Dendritic cell treated with granulocyte-macrophage colony-stimulating factor and Interleukin-4, amounts not matched to agents 40 ng/mL and 50 ng/mL, for 4 days (primary cell): ENCODE measurements at regions not wholly inside any gene's neighbourhood (a gene's known extent, or its start where the extent isn't known, plus 50 kb on each side); places are given as distances from the start of the nearest gene placed in this dataset.
"Not testable (repeated sequence)": the region's sequence is repeated elsewhere in the genome, so short reads cannot be mapped to it uniquely, and the experiment has no call there.

Experiments used
- H3K27ac Mint-ChIP-seq: one replicate; pipeline ENCODE4 v1.8.0; 2022; ENCODE audit warnings: mild to moderate bottlenecking, mixed read lengths
- H3K27me3 Mint-ChIP-seq: one replicate; pipeline ENCODE4 v1.8.0; 2022; ENCODE audit warnings: mild to moderate bottlenecking, mixed read lengths
- H3K36me3 Mint-ChIP-seq: one replicate; pipeline ENCODE4 v1.8.0; 2022; ENCODE audit warnings: low read depth, mixed read lengths
- H3K4me1 Mint-ChIP-seq: one replicate; pipeline ENCODE4 v1.8.0; 2022; ENCODE audit warnings: low read depth, mixed read lengths
- H3K4me3 Mint-ChIP-seq: one replicate; pipeline ENCODE4 v1.8.0; 2022; ENCODE audit warnings: mild to moderate bottlenecking, moderate library complexity, mixed read lengths
- H3K9me3 Mint-ChIP-seq: one replicate; pipeline ENCODE4 v1.8.0; 2022; ENCODE audit warnings: mixed read lengths
- intact Hi-C: fragments of 100-400 bp; cut with micrococcal nuclease; formaldehyde crosslinking; loops from one replicate; pipeline ENCODE4 v1.15.0; 2022

DNA sequence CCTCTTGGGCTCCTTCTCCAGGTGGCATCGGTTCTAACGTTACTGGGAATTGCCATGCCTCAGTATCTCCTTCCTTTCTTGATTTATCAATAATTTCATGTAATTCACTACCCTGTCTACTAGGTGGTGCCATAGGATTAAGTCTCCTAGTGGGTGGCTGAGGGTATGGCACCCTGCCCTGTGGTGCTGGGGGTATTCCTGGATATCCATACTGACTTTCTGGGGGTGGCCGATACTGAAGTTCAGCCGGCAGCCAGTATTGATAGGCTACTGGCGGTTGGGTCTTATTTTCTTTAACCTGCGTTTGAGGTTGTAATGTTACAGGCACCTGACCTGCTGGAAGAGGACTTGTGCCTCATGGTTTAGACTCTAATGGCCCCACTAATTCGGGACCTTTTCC is 699.4 kb upstream of the CDH6 start:
- H3K4me3 Mint-ChIP-seq, H3K27me3 Mint-ChIP-seq, H3K4me1 Mint-ChIP-seq, H3K36me3 Mint-ChIP-seq, H3K27ac Mint-ChIP-seq, intact Hi-C loops: not testable (repeated sequence)
- H3K9me3 Mint-ChIP-seq: peaks cover 20% of the 10 kb centered on the region

DNA sequence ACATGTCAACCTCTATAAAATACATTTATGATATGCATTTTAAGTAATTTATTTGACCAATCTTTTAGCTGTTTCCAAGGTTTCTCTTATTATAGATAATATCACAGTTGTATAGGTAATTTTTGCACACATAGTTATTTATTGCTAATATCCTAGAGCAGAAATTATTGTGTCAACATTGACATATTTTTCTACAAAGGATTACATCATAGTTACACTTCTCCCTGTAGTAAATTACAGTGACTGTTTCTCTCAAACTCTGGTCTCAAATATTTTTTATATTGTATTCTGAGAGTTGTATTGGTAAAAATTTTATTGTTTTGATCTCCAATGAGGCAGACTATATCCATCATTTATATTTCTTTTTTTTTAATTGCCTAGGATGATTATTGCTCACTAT is 714.4 kb upstream of the CDH6 start:
- Mint-ChIP-seq H3K9me3 (peaks cover 71% of the 10 kb centered on the region), H3K27me3 (no peaks in the 10 kb centered on the region), H3K36me3 (no peaks in the 10 kb centered on the region), H3K4me3 (no peak overlapping the region), H3K27ac (no peak overlapping the region), H3K4me1 (no peaks in the 10 kb centered on the region)
- intact Hi-C loops: no loop called here

DNA sequence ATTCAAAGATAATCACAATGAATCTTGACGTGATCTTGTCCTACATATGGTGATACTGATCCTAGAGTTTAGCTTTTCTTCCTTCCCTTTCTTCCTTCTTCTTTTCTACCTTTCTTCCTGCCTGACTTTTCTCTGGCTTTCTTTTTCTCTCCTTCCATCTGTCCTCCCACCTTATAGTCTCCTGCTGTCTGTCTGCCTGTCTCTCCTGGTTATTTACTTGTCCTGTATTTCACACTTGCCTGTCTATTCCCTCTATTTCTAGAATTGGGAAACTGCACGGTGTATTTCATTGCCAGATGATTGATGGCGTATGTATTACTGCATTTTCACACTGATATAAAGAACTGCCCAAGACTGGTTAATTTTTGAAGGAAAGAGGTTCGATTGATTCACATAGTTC is 718.1 kb upstream of the CDH6 start:
- intact Hi-C loops: no loop called here
- no peaks in the 10 kb centered on the region for H3K4me1 Mint-ChIP-seq
- no peaks in the 10 kb centered on the region for H3K36me3 Mint-ChIP-seq
- no peak overlapping the region for H3K27ac Mint-ChIP-seq
- no peak overlapping the region for H3K4me3 Mint-ChIP-seq
- no peaks in the 10 kb centered on the region for H3K27me3 Mint-ChIP-seq
- H3K9me3 Mint-ChIP-seq: peaks cover 54% of the 10 kb centered on the region

DNA sequence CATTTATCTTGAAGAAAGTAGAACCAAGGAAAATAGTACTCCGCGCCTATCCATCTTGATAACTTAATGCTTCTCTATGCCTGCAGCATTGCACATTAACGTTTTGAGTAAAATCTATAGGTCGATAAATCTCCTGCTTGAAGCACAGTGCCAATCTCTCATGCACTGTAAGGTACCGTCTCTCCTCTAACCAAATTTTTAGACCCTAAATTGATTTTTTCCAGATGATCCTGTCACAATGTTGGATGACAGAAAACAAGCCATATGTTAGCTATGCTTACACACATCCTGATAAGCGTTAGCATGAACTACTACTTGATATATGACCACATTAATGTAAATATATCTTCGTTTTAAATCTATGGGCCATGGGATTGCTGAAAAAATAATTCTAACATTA is 723.8 kb upstream of the CDH6 start:
- H3K27ac Mint-ChIP-seq: no peak overlapping the region
- no peak overlapping the region for H3K4me3 Mint-ChIP-seq
- H3K36me3 Mint-ChIP-seq: no peaks in the 10 kb centered on the region
- no peaks in the 10 kb centered on the region for H3K4me1 Mint-ChIP-seq
- H3K27me3 Mint-ChIP-seq: no peaks in the 10 kb centered on the region
- intact Hi-C loops: no loop called here
- H3K9me3 Mint-ChIP-seq: peaks cover 18% of the 10 kb centered on the region

DNA sequence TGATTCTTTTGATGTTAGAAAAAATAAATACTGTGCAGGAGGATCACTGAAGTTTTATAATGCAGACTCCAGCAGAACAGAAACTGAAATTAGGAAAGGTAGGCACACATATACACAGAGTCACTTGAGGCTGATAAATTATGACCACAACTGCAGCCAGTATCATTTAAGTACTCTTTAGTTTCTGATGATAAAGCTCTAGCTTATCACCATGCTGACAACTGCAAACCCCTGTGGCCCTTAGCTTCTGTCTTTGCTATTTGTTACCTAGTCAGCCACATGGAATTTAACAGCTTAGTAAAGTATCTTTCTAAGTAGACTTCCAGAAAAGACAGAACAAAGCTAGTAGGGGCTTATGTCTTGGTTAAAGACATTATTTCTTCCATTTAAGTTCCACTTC is 734.8 kb upstream of the CDH6 start:
- H3K4me1 Mint-ChIP-seq: no peaks in the 10 kb centered on the region
- peaks cover 6% of the 10 kb centered on the region for H3K9me3 Mint-ChIP-seq
- intact Hi-C loops: no loop called here
- no peaks in the 10 kb centered on the region for H3K27me3 Mint-ChIP-seq
- no peaks in the 10 kb centered on the region for H3K36me3 Mint-ChIP-seq
- no peak overlapping the region for H3K4me3 Mint-ChIP-seq
- no peak overlapping the region for H3K27ac Mint-ChIP-seq

DNA sequence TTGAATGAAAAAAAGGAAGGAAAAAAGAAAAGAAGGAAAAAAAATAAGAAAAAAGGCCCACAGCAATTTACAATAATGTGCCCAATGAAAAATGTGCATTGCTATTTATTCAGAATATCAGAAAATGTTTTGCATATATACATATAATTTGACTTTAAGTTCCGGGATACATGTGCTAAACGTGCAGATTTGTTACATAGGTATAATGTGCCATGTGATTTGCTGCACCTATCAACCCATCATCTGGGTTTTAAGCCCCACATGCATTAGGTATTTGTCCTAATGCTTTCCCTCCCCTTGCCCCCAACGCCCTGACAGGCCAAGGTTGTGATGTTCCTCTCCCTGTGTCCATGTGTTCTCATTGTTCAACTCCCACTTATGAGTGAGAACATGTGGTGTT is 738.0 kb upstream of the CDH6 start:
- H3K36me3 Mint-ChIP-seq, H3K4me3 Mint-ChIP-seq, H3K4me1 Mint-ChIP-seq, H3K27me3 Mint-ChIP-seq, intact Hi-C loops, H3K27ac Mint-ChIP-seq, H3K9me3 Mint-ChIP-seq: not testable (repeated sequence)

DNA sequence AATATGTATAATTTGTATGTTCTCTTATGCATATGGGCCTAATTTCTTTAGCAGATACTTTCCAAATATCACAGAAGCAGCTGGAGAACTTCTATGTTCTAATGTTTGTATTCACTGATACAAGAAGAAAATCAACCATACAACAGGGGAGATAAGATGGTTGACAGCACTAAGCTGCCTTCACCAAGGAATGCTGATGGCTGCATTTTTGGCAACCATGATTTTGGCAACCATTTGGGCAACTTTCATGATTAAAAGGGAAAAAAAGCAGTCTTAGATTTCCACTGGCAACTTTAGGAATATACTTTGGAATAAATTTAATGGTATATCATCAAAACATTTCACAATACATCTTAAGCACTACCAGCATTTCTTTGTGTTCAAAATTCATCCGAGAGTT is 740.3 kb upstream of the CDH6 start:
- no peaks in the 10 kb centered on the region for H3K27me3 Mint-ChIP-seq
- H3K9me3 Mint-ChIP-seq: peaks cover 5% of the 10 kb centered on the region
- no peaks in the 10 kb centered on the region for H3K4me1 Mint-ChIP-seq
- H3K27ac Mint-ChIP-seq: no peak overlapping the region
- no peaks in the 10 kb centered on the region for H3K36me3 Mint-ChIP-seq
- H3K4me3 Mint-ChIP-seq: no peak overlapping the region
- intact Hi-C loops: no loop called here

DNA sequence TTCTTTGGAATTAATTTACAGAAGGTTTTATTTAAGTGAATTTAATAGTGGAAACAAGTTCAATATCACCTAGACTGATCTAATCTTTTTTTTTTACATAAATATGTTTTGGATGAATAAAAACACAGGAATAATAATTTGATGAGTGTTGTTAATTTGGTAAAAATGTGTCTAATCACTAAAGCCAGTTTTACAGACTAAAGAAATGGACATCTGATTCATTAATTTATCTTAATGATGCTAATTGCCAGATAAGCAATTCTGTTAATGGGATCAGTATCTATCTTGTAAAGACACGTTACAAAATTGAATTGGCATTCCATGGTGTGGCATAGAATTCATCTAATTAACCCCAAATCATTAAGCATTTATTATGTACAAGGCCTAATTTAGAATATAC is 743.3 kb upstream of the CDH6 start:
- Mint-ChIP-seq H3K27ac (no peak overlapping the region), H3K36me3 (no peaks in the 10 kb centered on the region), H3K27me3 (no peaks in the 10 kb centered on the region)

DNA sequence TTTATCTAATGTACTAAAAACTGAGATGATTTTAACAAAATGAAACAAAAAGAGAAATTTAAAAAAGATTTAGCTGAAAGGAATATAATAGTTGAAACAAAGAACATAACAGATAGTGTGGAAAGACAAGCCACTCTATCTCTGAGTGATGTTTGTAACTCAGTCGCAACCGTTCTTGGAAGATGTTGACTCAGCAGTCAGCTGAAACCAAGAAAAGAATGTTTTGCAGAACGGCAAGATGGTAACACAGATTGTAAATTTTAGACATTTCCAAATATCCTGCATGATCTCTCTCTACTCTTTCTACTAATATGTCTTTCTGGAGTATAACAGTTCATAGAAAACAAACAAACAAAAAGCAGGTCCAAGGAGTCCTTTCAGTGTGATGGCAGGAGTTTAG is 746.1 kb upstream of the CDH6 start:
- no peaks in the 10 kb centered on the region for H3K27me3 Mint-ChIP-seq
- H3K36me3 Mint-ChIP-seq: no peaks in the 10 kb centered on the region
- peaks cover 8% of the 10 kb centered on the region for H3K9me3 Mint-ChIP-seq
- H3K4me3 Mint-ChIP-seq: no peak overlapping the region
- H3K27ac Mint-ChIP-seq: no peak overlapping the region
- intact Hi-C loops: no loop called here
- no peaks in the 10 kb centered on the region for H3K4me1 Mint-ChIP-seq

More for the DNA sequence above, 743.3 kb upstream of the CDH6 start:
- Mint-ChIP-seq H3K9me3 (peaks cover 13% of the 10 kb centered on the region), H3K4me1 (no peaks in the 10 kb centered on the region), H3K4me3 (no peak overlapping the region)
- intact Hi-C loops: no loop called here

DNA sequence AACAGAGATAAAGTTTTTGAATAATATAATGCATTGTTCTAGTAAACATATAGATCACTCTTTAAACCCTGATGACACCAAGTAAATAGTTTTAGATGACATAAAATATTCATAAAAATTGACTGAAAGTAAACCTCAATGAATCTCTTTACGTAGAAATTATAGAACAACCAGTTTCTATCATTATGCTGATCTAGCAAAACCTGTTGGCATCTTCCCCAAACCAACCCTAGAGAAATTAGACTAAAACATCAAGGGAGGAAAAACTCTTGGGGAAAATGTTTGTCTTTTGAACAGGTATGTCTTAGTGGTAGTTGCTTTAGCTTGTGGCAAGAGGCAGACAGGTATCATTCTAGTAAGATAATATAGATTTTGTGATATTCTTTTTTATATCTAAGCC is 747.0 kb upstream of the CDH6 start:
- Mint-ChIP-seq H3K27ac (no peak overlapping the region), H3K4me1 (no peaks in the 10 kb centered on the region), H3K4me3 (no peak overlapping the region), H3K36me3 (no peaks in the 10 kb centered on the region), H3K9me3 (peaks cover 8% of the 10 kb centered on the region), H3K27me3 (no peaks in the 10 kb centered on the region)
- intact Hi-C loops: no loop called here

DNA sequence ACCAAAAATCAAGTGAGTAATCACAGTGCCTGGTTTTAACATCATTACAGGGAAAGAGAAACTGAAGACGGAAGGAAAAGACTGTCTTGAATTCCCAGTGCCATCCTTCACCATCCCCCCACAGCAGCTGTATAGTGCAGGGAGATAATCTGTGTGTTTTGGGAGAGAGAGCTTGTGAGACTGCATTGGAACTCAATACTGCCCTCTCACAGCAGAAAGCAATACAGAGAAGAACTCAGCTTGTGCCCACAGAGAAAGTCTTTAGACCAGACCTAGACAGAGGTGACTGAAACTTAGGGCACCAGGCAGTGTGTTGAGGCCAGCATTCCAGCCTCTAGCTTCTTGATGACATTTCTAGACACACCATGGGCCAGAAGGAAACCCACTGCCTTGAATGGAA is 754.7 kb upstream of the CDH6 start:
- H3K36me3 Mint-ChIP-seq: no peaks in the 10 kb centered on the region
- H3K4me3 Mint-ChIP-seq: no peak overlapping the region
- intact Hi-C loops: no loop called here
- H3K4me1 Mint-ChIP-seq: no peaks in the 10 kb centered on the region
- H3K27ac Mint-ChIP-seq: no peak overlapping the region
- H3K27me3 Mint-ChIP-seq: no peaks in the 10 kb centered on the region
- H3K9me3 Mint-ChIP-seq: peaks cover 46% of the 10 kb centered on the region

DNA sequence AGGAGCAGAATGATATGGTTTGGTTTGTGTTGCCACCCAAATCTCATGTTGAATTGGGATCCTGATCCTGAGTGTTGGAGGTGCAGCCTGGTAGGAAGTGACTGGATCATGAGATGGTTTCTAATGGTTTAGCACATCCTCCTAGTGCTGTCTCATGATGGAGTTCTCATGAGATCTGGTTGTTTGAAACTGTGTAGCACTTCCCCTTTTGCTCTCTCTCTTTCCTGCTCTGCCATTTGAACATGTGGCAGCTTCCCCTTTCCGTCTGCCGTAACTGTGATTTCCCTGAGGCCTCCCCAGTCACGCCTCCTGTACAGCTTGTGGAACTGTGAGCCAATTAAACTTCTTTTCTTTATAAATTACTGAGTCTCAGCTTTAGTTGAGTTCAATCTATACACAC is 756.8 kb upstream of the CDH6 start:
- H3K27ac Mint-ChIP-seq: no peak overlapping the region
- H3K4me1 Mint-ChIP-seq: no peaks in the 10 kb centered on the region
- H3K9me3 Mint-ChIP-seq: peaks cover 46% of the 10 kb centered on the region
- intact Hi-C loops: no loop called here
- H3K4me3 Mint-ChIP-seq: no peak overlapping the region
- no peaks in the 10 kb centered on the region for H3K36me3 Mint-ChIP-seq
- no peaks in the 10 kb centered on the region for H3K27me3 Mint-ChIP-seq

DNA sequence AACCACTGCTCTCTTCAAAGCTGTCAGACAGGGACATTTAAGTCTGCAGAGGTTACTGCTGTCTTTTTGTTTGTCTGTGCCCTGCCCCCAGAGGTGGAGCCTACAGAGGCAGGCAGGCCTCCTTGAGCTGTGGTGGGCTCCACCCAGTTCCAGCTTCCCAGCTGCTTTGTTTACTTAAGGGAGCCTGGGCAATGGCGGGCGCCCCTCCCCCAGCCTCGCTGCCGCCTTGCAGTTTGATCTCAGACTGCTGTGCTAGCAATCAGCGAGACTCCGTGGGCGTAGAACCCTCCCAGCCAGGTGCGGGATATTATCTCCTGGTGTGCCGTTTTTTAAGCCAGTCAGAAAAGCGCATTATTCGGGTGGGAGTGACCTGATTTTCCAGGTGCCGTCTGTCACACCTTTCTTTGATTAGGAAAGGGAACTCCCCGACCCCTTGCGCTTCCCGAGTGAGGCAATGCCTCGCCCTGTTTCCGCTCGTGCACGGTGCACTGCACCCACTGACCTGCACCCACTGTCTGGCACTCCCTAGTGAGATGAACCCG is 764.5 kb upstream of the CDH6 start:
- H3K27me3 Mint-ChIP-seq, H3K4me1 Mint-ChIP-seq, H3K4me3 Mint-ChIP-seq, H3K36me3 Mint-ChIP-seq, intact Hi-C loops, H3K27ac Mint-ChIP-seq: not testable (repeated sequence)
- peaks cover 11% of the 10 kb centered on the region for H3K9me3 Mint-ChIP-seq

DNA sequence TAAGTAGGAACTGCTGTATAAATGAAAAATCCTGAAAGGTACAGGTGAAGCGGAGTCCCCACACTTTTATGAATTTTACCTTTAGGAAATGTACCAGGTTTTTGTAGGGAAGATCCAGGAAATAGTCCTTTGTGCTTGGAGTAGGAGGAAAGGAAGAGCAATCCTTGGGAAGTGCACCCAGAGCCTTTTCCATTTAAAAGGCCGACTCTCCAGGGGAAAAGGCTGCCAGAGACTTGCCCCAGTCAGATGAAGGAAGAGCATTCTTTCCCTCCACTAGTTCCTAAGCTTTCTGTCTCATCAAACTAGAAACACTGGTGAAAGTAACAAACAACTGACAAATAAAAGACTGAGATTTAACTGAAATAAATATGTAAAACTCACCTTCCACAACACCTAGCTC is 779.4 kb upstream of the CDH6 start:
- Mint-ChIP-seq H3K4me1 (peaks cover 9% of the 10 kb centered on the region), H3K9me3 (no peaks in the 10 kb centered on the region), H3K4me3 (no peak overlapping the region), H3K36me3 (no peaks in the 10 kb centered on the region), H3K27ac (no peak overlapping the region), H3K27me3 (no peaks in the 10 kb centered on the region)
- intact Hi-C loops: no loop called here

DNA sequence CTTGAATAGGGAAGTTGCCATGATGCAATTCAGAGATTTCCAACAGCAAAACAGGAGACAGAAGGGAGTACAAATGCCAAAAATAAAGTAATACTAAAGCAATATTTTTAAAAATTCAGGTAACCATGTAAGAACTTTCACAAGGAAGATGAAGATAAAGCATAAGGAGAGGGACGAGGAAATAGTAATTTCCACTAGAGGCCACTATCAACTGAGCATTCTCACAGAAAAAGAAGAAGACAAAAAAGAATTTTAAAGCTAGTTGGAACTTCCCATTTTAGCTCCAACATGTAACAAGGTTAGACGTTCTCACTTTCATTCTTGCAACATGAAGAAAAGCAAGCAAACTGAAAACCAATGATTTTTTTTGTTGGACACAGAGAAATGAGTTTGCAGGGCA is 779.9 kb upstream of the CDH6 start:
- peaks cover 9% of the 10 kb centered on the region for H3K4me1 Mint-ChIP-seq
- H3K4me3 Mint-ChIP-seq: no peak overlapping the region
- no peaks in the 10 kb centered on the region for H3K27me3 Mint-ChIP-seq
- no peaks in the 10 kb centered on the region for H3K36me3 Mint-ChIP-seq
- H3K9me3 Mint-ChIP-seq: no peaks in the 10 kb centered on the region
- no peak overlapping the region for H3K27ac Mint-ChIP-seq
- intact Hi-C loops: no loop called here
